Coronary artery (tissue), 2 donors: ENCODE measurements at regions not wholly inside any gene's neighbourhood (a gene's known extent, or its start where the extent isn't known, plus 50 kb on each side); places are given as distances from the start of the nearest gene placed in this dataset.
A peak's percentile ranks its signal among the peaks of the same experiment; 100 is the strongest.

Experiments used
- DNase-seq: peaks from one replicate; pipeline ENCODE4 v3.0.0-alpha.2; 2017; ENCODE audit warnings: low spot score
- H3K27ac ChIP-seq, 2 donors: fragments of 200-600 bp; sonication (generic); one replicate each; pipeline ENCODE4 v1.5.1; 2016 to 2019
- H3K4me3 ChIP-seq: fragments of 200-600 bp; sonication (generic); 2 replicates; pipeline ENCODE4 v1.5.1; 2016; ENCODE audit warnings: mild to moderate bottlenecking, moderate library complexity
- TF ChIP-seq, protein P1 (sequence below): fragments of 200-600 bp; sonication (generic); IDR thresholded peaks from one replicate; pipeline ENCODE4 v1.5.1; 2019; ENCODE audit warnings: antibody characterized with exemption

DNA sequence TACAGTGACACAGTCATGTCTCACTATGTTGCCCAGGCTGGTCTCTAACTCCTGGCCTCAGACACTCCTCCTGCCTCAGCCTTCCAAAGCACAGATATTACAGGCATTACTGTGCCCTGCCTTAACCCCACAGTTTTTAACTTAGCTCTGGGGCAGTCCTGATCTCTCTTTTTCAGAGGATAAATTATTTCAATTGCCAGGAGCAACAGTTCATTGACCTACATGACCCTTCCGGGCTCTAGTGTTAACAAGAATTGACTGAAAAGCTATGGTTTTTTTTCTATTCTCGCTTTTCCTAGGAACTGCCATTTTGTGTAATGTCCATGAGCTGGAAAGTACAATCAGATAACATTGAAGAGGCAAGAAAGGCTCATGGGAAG lies 92.8 kb downstream of the HNRNPLL start:
- peak overlapping the region in 1 of 2 donors; percentile 50 for H3K27ac ChIP-seq

DNA sequence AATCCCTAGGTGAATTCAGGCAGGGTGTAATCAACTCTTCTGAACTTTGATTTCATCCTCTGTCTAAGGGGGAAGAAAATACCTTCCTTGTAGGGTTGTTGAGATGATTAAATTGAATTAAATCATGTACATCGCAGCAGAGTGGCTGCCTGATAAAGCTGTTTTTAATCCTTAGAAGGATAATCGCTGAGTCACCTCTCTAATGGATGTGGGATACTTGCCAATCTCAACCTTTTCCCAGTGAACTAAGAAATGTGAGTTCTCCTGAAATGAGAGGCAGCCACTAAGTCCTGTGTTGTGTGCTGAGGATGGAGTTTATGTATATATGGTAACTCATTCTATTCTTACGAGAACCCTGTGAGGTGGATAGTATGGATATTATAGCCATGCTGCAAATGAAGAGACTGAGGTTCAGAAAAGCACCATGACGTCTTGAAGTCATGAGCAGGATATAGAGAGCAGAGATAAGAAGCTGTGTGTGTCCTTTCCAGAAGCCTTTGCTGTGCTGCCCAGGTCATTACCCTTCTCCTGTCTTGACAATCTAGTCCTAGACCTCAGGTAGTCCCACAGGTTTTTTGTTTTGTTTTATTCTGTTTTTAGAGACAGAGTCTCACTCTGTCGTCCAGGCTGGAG lies 93.3 kb downstream of the HNRNPLL start:
- TF ChIP-seq, protein P1, sequence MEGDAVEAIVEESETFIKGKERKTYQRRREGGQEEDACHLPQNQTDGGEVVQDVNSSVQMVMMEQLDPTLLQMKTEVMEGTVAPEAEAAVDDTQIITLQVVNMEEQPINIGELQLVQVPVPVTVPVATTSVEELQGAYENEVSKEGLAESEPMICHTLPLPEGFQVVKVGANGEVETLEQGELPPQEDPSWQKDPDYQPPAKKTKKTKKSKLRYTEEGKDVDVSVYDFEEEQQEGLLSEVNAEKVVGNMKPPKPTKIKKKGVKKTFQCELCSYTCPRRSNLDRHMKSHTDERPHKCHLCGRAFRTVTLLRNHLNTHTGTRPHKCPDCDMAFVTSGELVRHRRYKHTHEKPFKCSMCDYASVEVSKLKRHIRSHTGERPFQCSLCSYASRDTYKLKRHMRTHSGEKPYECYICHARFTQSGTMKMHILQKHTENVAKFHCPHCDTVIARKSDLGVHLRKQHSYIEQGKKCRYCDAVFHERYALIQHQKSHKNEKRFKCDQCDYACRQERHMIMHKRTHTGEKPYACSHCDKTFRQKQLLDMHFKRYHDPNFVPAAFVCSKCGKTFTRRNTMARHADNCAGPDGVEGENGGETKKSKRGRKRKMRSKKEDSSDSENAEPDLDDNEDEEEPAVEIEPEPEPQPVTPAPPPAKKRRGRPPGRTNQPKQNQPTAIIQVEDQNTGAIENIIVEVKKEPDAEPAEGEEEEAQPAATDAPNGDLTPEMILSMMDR = no peak
- H3K4me3 ChIP-seq = no peak overlapping the region
- no peak for DNase-seq
- H3K27ac ChIP-seq = peak overlapping the region in 1 of 2 donors; percentile 50

More for the DNA sequence above, 92.8 kb downstream of the HNRNPLL start:
- DNase-seq = no peak
- TF ChIP-seq, protein P1 = no peak
- H3K4me3 ChIP-seq = no peak overlapping the region

DNA sequence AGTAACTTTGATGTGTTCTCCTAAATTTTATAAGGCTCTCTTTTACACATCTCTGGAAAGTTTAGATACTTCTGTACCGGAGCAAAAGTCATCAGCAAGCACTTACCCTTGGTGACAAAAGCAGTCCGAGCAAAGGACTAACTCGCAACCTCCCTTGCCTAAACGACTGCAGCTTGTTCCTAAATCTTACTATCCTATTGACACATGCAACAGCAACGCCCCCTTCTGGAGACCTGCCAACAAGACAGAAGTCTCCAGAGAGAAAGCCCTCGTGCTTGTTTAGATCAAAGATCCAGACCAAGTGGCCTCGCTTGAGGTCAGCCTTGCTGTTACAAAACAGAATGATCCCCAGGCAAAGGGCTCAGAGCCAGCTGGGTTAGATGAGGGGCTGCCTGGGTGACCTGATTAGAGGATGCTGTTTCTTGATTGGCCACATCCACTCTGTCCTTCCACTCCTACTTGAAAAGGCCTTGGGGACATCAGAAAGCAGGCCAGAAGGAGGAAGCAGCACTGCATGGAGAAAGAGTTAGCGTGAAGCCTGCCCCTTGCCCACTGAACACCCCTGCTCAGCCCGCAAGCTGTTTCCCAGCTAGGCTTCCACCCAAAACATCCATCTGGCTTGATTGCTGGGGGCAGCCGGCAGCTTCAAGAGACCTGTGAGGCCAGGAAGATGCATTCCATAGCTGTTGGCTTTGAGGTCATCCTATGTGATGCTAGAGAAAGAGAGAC lies 94.3 kb downstream of the HNRNPLL start:
- no peak for DNase-seq
- Histone ChIP-seq H3K27ac (peak overlapping the region in 1 of 2 donors; percentile 4), H3K4me3 (no peak overlapping the region)
- TF ChIP-seq, protein P1 = no peak

DNA sequence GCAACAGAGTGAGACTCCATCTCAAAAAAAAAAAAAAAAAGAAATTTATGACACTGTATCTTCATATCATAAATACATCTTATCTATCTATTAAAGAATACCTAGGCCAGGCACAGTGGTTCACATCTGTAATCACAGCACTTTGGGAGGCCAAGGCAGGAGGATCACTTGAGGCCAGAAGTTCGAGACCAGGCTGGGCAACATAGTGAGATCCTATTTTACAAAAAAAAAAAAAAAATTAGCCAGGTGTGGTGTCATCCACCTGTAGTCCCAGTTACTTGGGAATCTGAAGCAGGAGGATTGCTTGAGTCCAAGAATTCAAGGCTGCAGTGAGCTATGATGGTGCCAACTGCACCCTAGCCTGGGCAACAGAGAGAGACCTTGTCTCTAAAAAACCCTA lies 95.0 kb downstream of the HNRNPLL start:
- Histone ChIP-seq H3K4me3 (no peak overlapping the region), H3K27ac (no peak overlapping the region)
- TF ChIP-seq, protein P1 = no peak
- DNase-seq = no peak

DNA sequence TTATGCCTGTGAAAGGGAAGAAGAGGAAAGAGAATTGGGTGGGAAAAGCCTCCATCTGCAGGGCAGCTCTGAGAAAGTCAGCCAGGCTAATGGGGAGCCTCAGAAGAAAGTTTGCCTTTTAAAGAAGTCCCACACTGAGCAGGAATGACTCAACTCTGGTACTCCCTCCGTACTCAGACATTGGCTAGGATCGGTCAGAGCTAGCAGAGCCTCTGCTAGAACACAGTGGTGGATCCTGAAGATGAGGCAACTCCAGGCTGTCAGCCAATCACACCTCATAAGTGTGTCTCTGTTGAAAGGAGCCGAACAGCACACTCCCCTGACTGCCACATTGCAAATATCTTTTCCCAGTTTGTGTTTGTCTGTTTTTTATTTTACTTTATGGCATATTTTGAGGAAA lies 96.9 kb downstream of the HNRNPLL start:
- DNase-seq = no peak
- TF ChIP-seq, protein P1 = no peak

DNA sequence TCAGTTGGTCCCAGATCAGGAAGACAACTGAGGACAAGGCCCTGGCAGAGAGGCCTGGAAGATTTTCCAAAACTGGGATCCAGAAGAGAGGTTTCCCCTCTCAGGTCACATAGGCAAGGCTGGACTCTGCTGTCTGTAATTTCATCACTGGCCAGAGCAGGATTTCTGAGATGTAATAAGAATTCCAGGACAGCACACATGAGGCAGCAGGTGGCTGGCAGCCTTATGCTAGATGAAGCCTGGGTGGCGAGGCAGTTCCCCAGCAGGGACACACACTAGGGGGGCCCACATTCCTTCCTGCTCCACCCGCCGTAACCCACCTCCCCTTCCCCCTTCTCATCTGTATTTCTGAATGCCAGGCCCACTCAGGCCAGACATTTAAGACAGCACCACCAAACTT lies 98.6 kb downstream of the HNRNPLL start:
- H3K4me3 ChIP-seq = no peak overlapping the region
- TF ChIP-seq, protein P1 = no peak
- no peak for DNase-seq
- no peak overlapping the region for H3K27ac ChIP-seq

More for the DNA sequence above, 96.9 kb downstream of the HNRNPLL start:
- peak overlapping the region in 1 of 2 donors; percentile 2 for H3K27ac ChIP-seq
- H3K4me3 ChIP-seq = no peak overlapping the region

DNA sequence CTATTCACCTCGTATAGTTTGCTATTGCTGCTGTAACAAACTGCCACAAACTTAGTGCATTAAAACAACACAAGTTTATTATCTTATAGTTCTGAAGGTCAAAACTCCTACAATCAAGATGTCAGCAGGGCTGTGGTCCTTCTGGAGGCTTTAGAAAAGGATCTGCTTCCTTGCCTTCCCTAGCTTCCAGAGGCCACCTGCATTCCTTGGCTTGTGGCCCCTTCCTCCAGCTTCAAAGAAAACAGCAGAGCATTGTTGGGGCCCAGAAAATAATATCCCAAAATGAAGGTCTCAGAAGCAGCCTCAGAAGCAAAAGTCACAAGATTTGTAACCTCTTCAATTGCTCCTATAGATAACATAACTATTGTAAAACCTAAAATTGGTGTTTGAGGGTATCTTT lies 100.6 kb downstream of the HNRNPLL start:
- TF ChIP-seq, protein P1 = no peak
- Histone ChIP-seq H3K27ac (no peak overlapping the region), H3K4me3 (no peak overlapping the region)
- DNase-seq = no peak
